D721Med (cell line): ENCODE measurements at regions not wholly inside any gene's neighbourhood (a gene's known extent, or its start where the extent isn't known, plus 50 kb on each side); places are given as distances from the start of the nearest gene placed in this dataset.
"Not testable (repeated sequence)": the region's sequence is repeated elsewhere in the genome, so short reads cannot be mapped to it uniquely, and the experiment has no call there.

Source experiments
- DNase-seq: peaks from one replicate; pipeline ENCODE4 v3.0.0; 2011; ENCODE audit warnings: low spot score; ENCODE audit not compliant: insufficient read length
- FAIRE-seq: peaks from 2 replicates; lab custom pipeline; 2011; peaks lifted over from hg19 to GRCh38; lab: Jason Lieb, UNC
- TF ChIP-seq, protein P1 (sequence below): IDR thresholded peaks from 2 replicates; pipeline ENCODE4 v1.5.1; 2012; ENCODE audit warnings: mild to moderate bottlenecking, control low read depth; ENCODE audit not compliant: insufficient read depth; ENCODE audit errors: missing control alignments

DNA sequence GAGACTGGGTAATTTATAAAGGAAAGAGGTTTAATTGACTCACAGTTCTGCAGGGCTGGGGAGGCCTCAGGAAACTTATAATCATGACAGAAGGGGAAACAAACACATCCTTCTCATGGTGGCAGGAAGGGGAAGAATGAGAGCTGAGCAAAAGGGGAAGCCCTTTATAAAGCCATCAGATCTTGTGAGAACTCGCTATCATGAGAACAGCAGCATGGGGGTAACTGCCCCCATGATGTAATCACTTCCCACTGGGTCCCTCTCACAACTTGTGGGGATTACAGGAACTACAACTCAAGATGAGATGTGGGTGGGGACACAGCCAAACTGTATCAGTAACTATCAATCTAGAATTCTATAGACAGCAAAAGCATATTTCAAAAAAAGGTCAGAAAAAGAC is 64.7 kb upstream of the ACTRT2 start:
- FAIRE-seq: no peak
- TF ChIP-seq, protein P1, sequence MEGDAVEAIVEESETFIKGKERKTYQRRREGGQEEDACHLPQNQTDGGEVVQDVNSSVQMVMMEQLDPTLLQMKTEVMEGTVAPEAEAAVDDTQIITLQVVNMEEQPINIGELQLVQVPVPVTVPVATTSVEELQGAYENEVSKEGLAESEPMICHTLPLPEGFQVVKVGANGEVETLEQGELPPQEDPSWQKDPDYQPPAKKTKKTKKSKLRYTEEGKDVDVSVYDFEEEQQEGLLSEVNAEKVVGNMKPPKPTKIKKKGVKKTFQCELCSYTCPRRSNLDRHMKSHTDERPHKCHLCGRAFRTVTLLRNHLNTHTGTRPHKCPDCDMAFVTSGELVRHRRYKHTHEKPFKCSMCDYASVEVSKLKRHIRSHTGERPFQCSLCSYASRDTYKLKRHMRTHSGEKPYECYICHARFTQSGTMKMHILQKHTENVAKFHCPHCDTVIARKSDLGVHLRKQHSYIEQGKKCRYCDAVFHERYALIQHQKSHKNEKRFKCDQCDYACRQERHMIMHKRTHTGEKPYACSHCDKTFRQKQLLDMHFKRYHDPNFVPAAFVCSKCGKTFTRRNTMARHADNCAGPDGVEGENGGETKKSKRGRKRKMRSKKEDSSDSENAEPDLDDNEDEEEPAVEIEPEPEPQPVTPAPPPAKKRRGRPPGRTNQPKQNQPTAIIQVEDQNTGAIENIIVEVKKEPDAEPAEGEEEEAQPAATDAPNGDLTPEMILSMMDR: no peak
- DNase-seq: no peak

DNA sequence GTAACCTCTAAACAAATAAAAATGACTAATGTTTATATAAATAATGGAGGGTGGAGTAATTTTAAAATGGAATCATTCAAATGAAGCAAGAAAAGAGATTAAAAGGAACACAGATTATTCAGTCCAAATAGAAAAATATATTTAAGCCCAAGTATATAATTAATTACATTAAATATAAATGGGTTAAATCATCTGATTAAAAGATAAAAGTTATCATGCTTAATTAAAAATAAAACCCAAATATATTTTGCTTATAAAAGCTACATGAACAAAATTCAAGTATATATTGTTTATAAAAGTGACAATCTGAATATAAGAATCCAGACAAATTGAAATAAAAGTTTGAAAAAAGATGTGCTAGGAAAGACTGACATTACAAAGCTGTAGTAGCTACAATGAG is 63.9 kb upstream of the ACTRT2 start:
- FAIRE-seq: no peak

DNA sequence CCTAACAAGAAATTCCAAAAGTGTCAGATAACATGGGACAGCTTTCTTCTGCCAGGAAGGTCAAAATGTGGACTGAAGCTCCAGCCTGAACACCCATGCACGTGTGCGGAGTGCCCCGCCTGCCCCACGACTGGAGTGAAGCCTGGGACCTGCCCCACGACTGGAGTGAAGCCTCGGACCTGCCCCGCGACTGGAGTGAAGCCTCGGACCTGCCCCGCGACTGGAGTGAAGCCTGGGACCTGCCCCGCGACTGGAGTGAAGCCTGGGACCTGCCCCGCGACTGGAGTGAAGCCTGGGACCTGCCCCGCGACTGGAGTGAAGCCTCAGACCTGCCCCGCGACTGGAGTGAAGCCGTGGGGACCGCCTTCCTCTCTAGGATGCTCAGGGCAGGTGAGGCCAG is 61.4 kb upstream of the ACTRT2 start:
- not testable (repeated sequence) for DNase-seq, FAIRE-seq

More for the DNA sequence above, 63.9 kb upstream of the ACTRT2 start:
- DNase-seq: no peak
- TF ChIP-seq, protein P1: no peak

DNA sequence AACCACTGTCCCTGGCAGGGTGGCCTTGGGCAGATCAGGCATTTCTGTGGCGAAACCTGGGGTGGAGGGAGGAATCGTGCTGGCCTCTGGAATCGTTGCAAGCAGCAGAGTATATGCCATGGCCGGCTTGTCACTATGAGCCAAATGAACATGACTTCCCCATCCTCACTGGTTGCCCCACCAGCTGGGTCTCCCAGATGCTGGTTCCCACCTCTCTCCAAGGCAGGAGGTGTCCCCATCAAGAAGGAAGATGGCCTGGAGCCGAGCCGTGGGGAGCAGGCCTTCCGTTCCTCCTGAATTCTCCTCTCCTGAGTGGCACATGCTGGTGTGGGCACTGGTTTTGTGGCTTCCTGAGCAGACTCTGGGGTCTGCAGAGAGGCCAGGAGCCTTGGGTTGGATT is 60.2 kb upstream of the ACTRT2 start:
- DNase-seq (no peak), FAIRE-seq (no peak)
- TF ChIP-seq, protein P1: no peak

DNA sequence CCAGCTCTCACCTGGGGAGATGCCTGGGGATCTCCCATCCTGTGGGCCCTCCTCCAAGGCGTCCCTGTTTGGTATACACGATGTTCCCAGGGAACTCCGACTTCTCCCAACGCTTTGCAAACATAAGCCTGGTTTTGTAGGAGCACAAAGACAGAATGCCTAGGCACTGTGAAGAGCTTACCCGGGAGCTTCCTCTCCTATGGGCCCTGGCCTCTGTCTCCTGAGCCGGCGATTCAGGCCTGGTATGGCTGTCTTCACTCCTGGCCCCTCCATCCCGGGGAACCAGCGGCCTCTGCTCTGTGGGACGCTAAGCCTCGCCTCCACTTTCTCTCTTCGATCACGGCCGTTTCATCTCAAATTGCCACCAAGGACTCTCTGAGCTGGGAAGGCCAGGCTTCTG is 59.6 kb upstream of the ACTRT2 start:
- TF ChIP-seq, protein P1: no peak
- FAIRE-seq: no peak

DNA sequence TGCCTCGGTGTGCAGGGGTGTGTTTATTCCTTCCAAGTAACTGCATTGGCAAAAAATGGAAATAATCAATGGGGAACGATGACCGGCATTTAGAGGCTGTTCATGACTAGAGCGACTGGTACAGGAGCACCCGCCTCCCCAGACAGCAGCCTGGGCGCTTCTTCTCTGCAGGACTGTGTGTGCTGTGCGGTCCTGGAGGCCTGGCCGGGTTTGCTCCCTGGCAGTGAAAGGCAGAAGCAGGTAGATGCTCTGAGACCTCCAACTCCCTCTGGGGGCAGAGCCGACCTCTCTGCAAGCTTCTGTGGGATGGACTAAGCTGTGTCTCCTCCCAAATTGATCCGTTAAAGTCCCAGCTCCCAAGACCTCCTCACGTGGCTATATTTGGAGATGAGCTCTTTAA is 59.2 kb upstream of the ACTRT2 start:
- DNase-seq: no peak
- TF ChIP-seq, protein P1: no peak
- no peak for FAIRE-seq

More for the DNA sequence above, 59.6 kb upstream of the ACTRT2 start:
- no peak for DNase-seq

DNA sequence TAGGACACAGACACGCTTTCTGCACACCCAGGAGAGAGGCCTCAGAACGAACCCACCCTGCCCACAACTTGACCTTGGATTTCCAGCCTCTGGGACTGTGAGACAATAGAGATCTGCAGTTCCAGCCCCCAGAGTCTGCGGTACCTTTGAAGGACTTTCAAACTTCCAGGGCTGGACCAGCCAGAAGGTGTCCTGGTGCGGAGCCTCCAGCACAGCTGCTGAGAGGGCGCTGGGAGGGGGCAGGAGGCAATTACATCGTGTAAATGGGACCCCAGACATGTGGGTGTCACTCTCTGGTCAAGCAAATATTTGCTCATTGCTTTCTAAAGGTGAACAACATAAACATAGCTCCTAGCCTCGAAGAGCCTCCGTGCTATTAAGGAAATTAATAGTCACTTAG is 58.7 kb upstream of the ACTRT2 start:
- FAIRE-seq (no peak), DNase-seq (no peak)

More for the DNA sequence above, 58.7 kb upstream of the ACTRT2 start:
- TF ChIP-seq, protein P1: no peak
